Ishikawa (cell line): ENCODE measurements at regions not wholly inside any gene's neighbourhood (a gene's known extent, or its start where the extent isn't known, plus 50 kb on each side); places are given as distances from the start of the nearest gene placed in this dataset.

Experiments
- CEBPB ChIP-seq: IDR thresholded peaks from 2 replicates; pipeline ENCODE4 v1.6.1; 2012
- CREB1 ChIP-seq: IDR thresholded peaks from 2 replicates; pipeline ENCODE4 v1.6.1; 2012; ENCODE audit warnings: low read depth
- EGR1 ChIP-seq: IDR thresholded peaks from 2 replicates; pipeline ENCODE4 v1.6.1; 2012
- EP300 ChIP-seq: IDR thresholded peaks from 2 replicates; pipeline ENCODE4 v1.6.1; 2012; ENCODE audit warnings: borderline replicate concordance
- FOXM1 ChIP-seq: IDR thresholded peaks from 2 replicates; pipeline ENCODE4 v1.6.1; 2012; ENCODE audit warnings: low read depth, borderline replicate concordance
- NFIC ChIP-seq: IDR thresholded peaks from 2 replicates; pipeline ENCODE4 v1.6.1; 2012
- RAD21 ChIP-seq: IDR thresholded peaks from 2 replicates; pipeline ENCODE4 v1.6.1; 2012; ENCODE audit warnings: low read depth
- TAF1 ChIP-seq: IDR thresholded peaks from 2 replicates; pipeline ENCODE4 v1.6.1; 2012; ENCODE audit warnings: low read depth, mild to moderate bottlenecking
- TCF12 ChIP-seq: IDR thresholded peaks from 2 replicates; pipeline ENCODE4 v1.6.1; 2012; ENCODE audit warnings: low read depth
- TEAD4 ChIP-seq: IDR thresholded peaks from 2 replicates; pipeline ENCODE4 v1.6.1; 2012
- USF1 ChIP-seq: IDR thresholded peaks from 2 replicates; pipeline ENCODE4 v1.6.1; 2012
- YY1 ChIP-seq: IDR thresholded peaks from 2 replicates; pipeline ENCODE4 v1.6.1; 2012; ENCODE audit warnings: low read depth
- ZBTB7A ChIP-seq: IDR thresholded peaks from 2 replicates; pipeline ENCODE4 v1.6.1; 2012; ENCODE audit warnings: low read depth
- TF ChIP-seq, protein P1 (sequence below): IDR thresholded peaks from 2 replicates; pipeline ENCODE4 v1.6.1; 2012
- TF ChIP-seq, protein P2 (sequence below): IDR thresholded peaks from 2 replicates; pipeline ENCODE4 v1.6.1; 2012; ENCODE audit warnings: low read depth, mild to moderate bottlenecking

DNA sequence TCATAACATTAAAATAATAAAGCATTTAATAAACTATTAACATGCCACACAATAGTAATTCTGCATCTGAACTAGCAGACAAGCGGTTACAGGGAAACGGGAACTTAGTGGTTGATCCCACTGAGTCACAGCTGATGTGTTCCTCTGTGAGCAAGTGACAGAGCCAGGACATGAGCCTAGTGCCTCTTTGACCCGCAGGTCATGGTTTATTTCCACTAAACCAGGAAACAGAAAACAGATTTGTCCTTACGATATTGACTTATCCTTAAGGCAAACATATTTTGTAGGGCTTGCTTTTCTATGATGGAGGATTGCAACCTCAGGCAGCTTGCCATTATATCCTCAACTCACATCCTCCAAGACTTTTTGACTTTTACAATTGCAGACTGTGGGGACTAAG is 987.3 kb downstream of the CCSER2 start:
- TF ChIP-seq, protein P1, sequence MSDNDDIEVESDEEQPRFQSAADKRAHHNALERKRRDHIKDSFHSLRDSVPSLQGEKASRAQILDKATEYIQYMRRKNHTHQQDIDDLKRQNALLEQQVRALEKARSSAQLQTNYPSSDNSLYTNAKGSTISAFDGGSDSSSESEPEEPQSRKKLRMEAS = no peak
- TF ChIP-seq TEAD4 (no peak), RAD21 (no peak), USF1 (no peak), ZBTB7A (no peak), EP300 (no peak), CEBPB (no peak), TAF1 (no peak), FOXM1 (no peak), TCF12 (no peak), CREB1 (no peak), YY1 (no peak)
- TF ChIP-seq, protein P2, sequence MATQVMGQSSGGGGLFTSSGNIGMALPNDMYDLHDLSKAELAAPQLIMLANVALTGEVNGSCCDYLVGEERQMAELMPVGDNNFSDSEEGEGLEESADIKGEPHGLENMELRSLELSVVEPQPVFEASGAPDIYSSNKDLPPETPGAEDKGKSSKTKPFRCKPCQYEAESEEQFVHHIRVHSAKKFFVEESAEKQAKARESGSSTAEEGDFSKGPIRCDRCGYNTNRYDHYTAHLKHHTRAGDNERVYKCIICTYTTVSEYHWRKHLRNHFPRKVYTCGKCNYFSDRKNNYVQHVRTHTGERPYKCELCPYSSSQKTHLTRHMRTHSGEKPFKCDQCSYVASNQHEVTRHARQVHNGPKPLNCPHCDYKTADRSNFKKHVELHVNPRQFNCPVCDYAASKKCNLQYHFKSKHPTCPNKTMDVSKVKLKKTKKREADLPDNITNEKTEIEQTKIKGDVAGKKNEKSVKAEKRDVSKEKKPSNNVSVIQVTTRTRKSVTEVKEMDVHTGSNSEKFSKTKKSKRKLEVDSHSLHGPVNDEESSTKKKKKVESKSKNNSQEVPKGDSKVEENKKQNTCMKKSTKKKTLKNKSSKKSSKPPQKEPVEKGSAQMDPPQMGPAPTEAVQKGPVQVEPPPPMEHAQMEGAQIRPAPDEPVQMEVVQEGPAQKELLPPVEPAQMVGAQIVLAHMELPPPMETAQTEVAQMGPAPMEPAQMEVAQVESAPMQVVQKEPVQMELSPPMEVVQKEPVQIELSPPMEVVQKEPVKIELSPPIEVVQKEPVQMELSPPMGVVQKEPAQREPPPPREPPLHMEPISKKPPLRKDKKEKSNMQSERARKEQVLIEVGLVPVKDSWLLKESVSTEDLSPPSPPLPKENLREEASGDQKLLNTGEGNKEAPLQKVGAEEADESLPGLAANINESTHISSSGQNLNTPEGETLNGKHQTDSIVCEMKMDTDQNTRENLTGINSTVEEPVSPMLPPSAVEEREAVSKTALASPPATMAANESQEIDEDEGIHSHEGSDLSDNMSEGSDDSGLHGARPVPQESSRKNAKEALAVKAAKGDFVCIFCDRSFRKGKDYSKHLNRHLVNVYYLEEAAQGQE = no peak

- TF ChIP-seq, protein P2 = no peak
- TF ChIP-seq CEBPB (no peak), EGR1 (no peak), TAF1 (no peak), CREB1 (no peak), USF1 (no peak), TCF12 (no peak), RAD21 (no peak), EP300 (no peak), ZBTB7A (no peak), NFIC (no peak), YY1 (no peak)
- TF ChIP-seq, protein P1 = no peak
These were observed 987.9 kb downstream of the CCSER2 start for GRCh38 chr10:85316276-85316675.

GRCh38 chr10:85317827-85318226 is 989.4 kb downstream of the CCSER2 start:
- TF ChIP-seq CREB1 (no peak), CEBPB (no peak), ZBTB7A (no peak), YY1 (no peak), USF1 (no peak), TAF1 (no peak), RAD21 (no peak), NFIC (no peak), EGR1 (no peak), EP300 (no peak), FOXM1 (no peak)
- TF ChIP-seq, protein P2 = no peak
